ENCODE measurements at regions not wholly inside any gene's neighbourhood (a gene's known extent, or its start where the extent isn't known, plus 50 kb on each side); places are given as distances from the start of the nearest gene placed in this dataset.

- no peak overlapping the region for H2AK5ac ChIP-seq (ENCODE audit: low read depth, low read length)
- H2BK12ac ChIP-seq (ENCODE audit: low read depth, low read length), result no peak overlapping the region
- no peaks in the 10 kb centered on the region for H3K36me3 ChIP-seq (ENCODE audit: control insufficient read depth in 2 of 4, insufficient read depth in 4 of 4, low read length in 3 of 4)
- H3K4me2 ChIP-seq (ENCODE audit: insufficient read depth in 1 of 2, low read depth in 2 of 2, low read length in 2 of 2), result no peak overlapping the region
- no peak overlapping the region for H3K4ac ChIP-seq (replicated peaks; ENCODE audit: insufficient read length, low read depth, low read length)
- H3K79me2 ChIP-seq (ENCODE audit: control insufficient read depth in 1 of 2, insufficient read depth in 2 of 2, low read length in 2 of 2), result no peaks in the 10 kb centered on the region
- no peak overlapping the region for H3K27ac ChIP-seq (ENCODE audit: low read depth, low read length)
- H4K20me1 ChIP-seq (replicated peaks in 1 of 2; ENCODE audit: control insufficient read depth in 1 of 2, insufficient read depth in 2 of 2, low read length in 2 of 2), result no peaks in the 10 kb centered on the region
- DNase-seq (ENCODE audit: low read depth in 1 of 2, low spot score in 2 of 2), result no peak
- H4K8ac ChIP-seq (ENCODE audit: extremely low read depth, insufficient read depth, low read length), result no peak overlapping the region
- H3K4me1 ChIP-seq (replicated peaks in 1 of 4; ENCODE audit: control insufficient read depth in 3 of 4, insufficient read depth in 4 of 4, low read length in 3 of 4), result no peaks in the 10 kb centered on the region
- ChIA-PET CTCF (ENCODE audit: partially characterized antibody) (no interaction called here), POLR2A (ENCODE audit: partially characterized antibody) (no interaction called here)
- no peak overlapping the region for H2BK15ac ChIP-seq (ENCODE audit: low read length)
- no peak overlapping the region for H3K23ac ChIP-seq (ENCODE audit: insufficient read length)
- no peak overlapping the region for H4K91ac ChIP-seq (replicated peaks; ENCODE audit: insufficient read length, low read length)
- H3K14ac ChIP-seq (ENCODE audit: insufficient read length), result no peak overlapping the region
- no peak overlapping the region for H2AFZ ChIP-seq (ENCODE audit: low read length)
- H3K18ac ChIP-seq (ENCODE audit: extremely low read depth, low read length), result no peak overlapping the region
- no peak overlapping the region for H2BK120ac ChIP-seq (replicated peaks; ENCODE audit: low read depth, low read length)
- H3K23me2 ChIP-seq (ENCODE audit: low read depth, low read length), result no peaks in the 10 kb centered on the region
- H3K79me1 ChIP-seq (ENCODE audit: low read depth, low read length), result no peaks in the 10 kb centered on the region
- no peak for FAIRE-seq
- H3K9ac ChIP-seq (replicated peaks in 1 of 4; ENCODE audit: extremely low read depth in 1 of 4, low read depth in 3 of 4, low read length in 3 of 4), result no peak overlapping the region
- no peak overlapping the region for H2BK20ac ChIP-seq (ENCODE audit: low read length)
- H2BK5ac ChIP-seq (ENCODE audit: low read depth, low read length), result no peak overlapping the region
- no peak overlapping the region for H3K4me3 ChIP-seq (ENCODE audit: extremely low read depth in 1 of 4, insufficient read depth in 2 of 4, low read depth in 3 of 4, low read length in 4 of 4)
- no peak overlapping the region for H3K56ac ChIP-seq (replicated peaks; ENCODE audit: insufficient read length, low read depth, low read length)
- no peak overlapping the region for H4K5ac ChIP-seq (ENCODE audit: insufficient read length, low read depth, low read length)
- WGBS, 2 experiments (ENCODE audit: extremely low coverage in 1 of 2, insufficient coverage in 1 of 2, insufficient read length in 1 of 2, insufficient replicate concordance in 2 of 2, low coverage in 1 of 2, low lambda C conversion rate in 2 of 2, missing lambda C conversion rate in 1 of 2), result 92% methylated on average over 3 of the region's 3 CpGs; no CpG with 5 or more reads in 1 of the 2 experiments
- 0 out of 7 replicates have a peak, but pooled peaks cover 0 to 2% (median 0%) of the 10 kb centered on the region in 4 experiments for H3K27me3 ChIP-seq (replicated peaks in 1 of 4; ENCODE audit: control insufficient read depth in 3 of 4, extremely low read depth in 1 of 4, insufficient read depth in 3 of 4, low read length in 3 of 4)
- peaks cover 4 to 11% of the 10 kb centered on the region in 2 experiments; a peak in 2 of 4 replicates for H3K9me3 ChIP-seq (ENCODE audit: insufficient read depth in 2 of 2, low read depth in 1 of 2, low read length in 1 of 2)
- TF ChIP-seq RXRA (IDR thresholded peaks at IDR 0.05; ENCODE audit: insufficient read depth, low read depth, low read length) (no peak), CREB1 (IDR thresholded peaks at IDR 0.05) (no peak), ATF2 (IDR thresholded peaks at IDR 0.05; ENCODE audit: low read length) (no peak), CHD1 (IDR thresholded peaks at IDR 0.05; ENCODE audit: low read depth, low read length) (no peak), CBX8 (IDR thresholded peaks at IDR 0.05; ENCODE audit: borderline replicate concordance, low read depth, low read length) (no peak), TCF12 (IDR thresholded peaks at IDR 0.05; ENCODE audit: low read depth, low read length) (no peak), HDAC2 (IDR thresholded peaks at IDR 0.05; ENCODE audit: borderline replicate concordance in 1 of 2, low read depth in 2 of 2, low read length in 2 of 2) (no peak), CTBP2 (IDR thresholded peaks at IDR 0.05; ENCODE audit: borderline replicate concordance, insufficient read depth, insufficient read length, low read length) (no peak), CHD2 (IDR thresholded peaks at IDR 0.05; ENCODE audit: low read length) (no peak), SRF (IDR thresholded peaks at IDR 0.05; ENCODE audit: low read depth, low read length) (no peak), CBX5 (IDR thresholded peaks at IDR 0.05; ENCODE audit: low read depth, low read length) (no peak), SAP30 (IDR thresholded peaks at IDR 0.05; ENCODE audit: insufficient read depth, insufficient replicate concordance, low read length) (no peak), RFX5 (IDR thresholded peaks at IDR 0.05; ENCODE audit: borderline replicate concordance, low read depth, low read length) (no peak), SP4 (IDR thresholded peaks at IDR 0.05; ENCODE audit: low read length) (no peak)
These were observed 160.8 kb upstream of the PHACTR1 start for GRCh38 chr6:12555781-12556180.

Data from H1 (cell line).